Activated CD4-positive, alpha-beta T cell treated with anti-CD3 and anti-CD28 coated beads, Interleukin-2, amount 10 ng/mL, durations not matched to agents 24 days and 14 days (primary cell): ENCODE measurements at regions not wholly inside any gene's neighbourhood (a gene's known extent, or its start where the extent isn't known, plus 50 kb on each side); places are given as distances from the start of the nearest gene placed in this dataset.
"Not testable (repeated sequence)": the region's sequence is repeated elsewhere in the genome, so short reads cannot be mapped to it uniquely, and the experiment has no call there.

ENCODE experiments used
- DNase-seq: peaks from one replicate; pipeline ENCODE4 v3.0.0; 2022
- H3K27ac Mint-ChIP-seq: one replicate; pipeline ENCODE4 v1.8.0; 2022; ENCODE audit warnings: mild to moderate bottlenecking, mixed read lengths
- H3K27me3 Mint-ChIP-seq: one replicate; pipeline ENCODE4 v1.8.0; 2022; ENCODE audit warnings: mixed read lengths
- H3K36me3 Mint-ChIP-seq: one replicate; pipeline ENCODE4 v1.8.0; 2022; ENCODE audit warnings: low read depth, mild to moderate bottlenecking, mixed read lengths
- H3K4me1 Mint-ChIP-seq: one replicate; pipeline ENCODE4 v1.8.0; 2021; ENCODE audit warnings: mixed read lengths
- H3K4me3 Mint-ChIP-seq: one replicate; pipeline ENCODE4 v1.8.0; 2022; ENCODE audit warnings: mild to moderate bottlenecking, moderate library complexity, mixed read lengths
- H3K9me3 Mint-ChIP-seq: one replicate; pipeline ENCODE4 v1.8.0; 2021; ENCODE audit warnings: mixed read lengths
- intact Hi-C: fragments of 100-400 bp; cut with micrococcal nuclease; formaldehyde crosslinking; loops from one replicate; pipeline ENCODE4 v1.15.1; 2023

GRCh38 chr2:195537811-195538210, 119.2 kb upstream of the SLC39A10 start:
- H3K36me3 Mint-ChIP-seq: peaks cover 26% of the 10 kb centered on the region
- peaks cover 14% of the 10 kb centered on the region for H3K9me3 Mint-ChIP-seq
- peak overlapping the region; percentile 18 for H3K4me3 Mint-ChIP-seq
- H3K27ac Mint-ChIP-seq: peak overlapping the region; percentile 99
- intact Hi-C loops: loop anchor here (5.0 to 10.0 kb wide), 4 partner anchors 529 to 1387 kb away; partner anchors contain the start of genes DNAH7 and PGAP1
- peaks cover 80% of the 10 kb centered on the region for H3K4me1 Mint-ChIP-seq
- H3K27me3 Mint-ChIP-seq: no peaks in the 10 kb centered on the region
- no peak for DNase-seq

DNA sequence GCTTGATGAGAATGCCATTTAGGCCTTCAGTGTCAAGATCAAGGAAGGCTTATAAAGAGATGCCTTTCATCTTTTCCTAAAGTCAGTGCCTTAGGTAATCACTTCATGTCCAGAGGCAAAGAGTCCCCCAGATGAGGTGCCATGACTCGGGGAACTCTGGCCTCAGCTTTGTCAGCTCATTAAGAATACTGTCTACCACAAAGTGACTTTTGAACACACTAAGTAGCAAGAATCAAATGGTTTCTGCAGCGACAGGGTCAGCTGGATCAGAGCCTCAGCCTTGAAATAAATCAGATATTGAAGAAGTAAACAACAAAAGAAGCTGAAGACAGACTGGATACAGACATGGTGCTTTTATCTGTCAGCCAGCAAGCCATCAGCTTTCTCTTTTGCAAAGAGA, 120.1 kb upstream of the SLC39A10 start:
- H3K27me3 Mint-ChIP-seq: no peaks in the 10 kb centered on the region
- H3K36me3 Mint-ChIP-seq: peaks cover 21% of the 10 kb centered on the region
- DNase-seq: peak; percentile 68
- peaks cover 12% of the 10 kb centered on the region for H3K9me3 Mint-ChIP-seq
- peaks cover 77% of the 10 kb centered on the region for H3K4me1 Mint-ChIP-seq
- H3K27ac Mint-ChIP-seq: peak overlapping the region; percentile 99
- H3K4me3 Mint-ChIP-seq: peak overlapping the region; percentile 87
- intact Hi-C loops: loop anchor here (1.0 to 10.0 kb wide), 6 partner anchors 7 to 1388 kb away; partner anchors contain the start of genes DNAH7 and PGAP1

DNA sequence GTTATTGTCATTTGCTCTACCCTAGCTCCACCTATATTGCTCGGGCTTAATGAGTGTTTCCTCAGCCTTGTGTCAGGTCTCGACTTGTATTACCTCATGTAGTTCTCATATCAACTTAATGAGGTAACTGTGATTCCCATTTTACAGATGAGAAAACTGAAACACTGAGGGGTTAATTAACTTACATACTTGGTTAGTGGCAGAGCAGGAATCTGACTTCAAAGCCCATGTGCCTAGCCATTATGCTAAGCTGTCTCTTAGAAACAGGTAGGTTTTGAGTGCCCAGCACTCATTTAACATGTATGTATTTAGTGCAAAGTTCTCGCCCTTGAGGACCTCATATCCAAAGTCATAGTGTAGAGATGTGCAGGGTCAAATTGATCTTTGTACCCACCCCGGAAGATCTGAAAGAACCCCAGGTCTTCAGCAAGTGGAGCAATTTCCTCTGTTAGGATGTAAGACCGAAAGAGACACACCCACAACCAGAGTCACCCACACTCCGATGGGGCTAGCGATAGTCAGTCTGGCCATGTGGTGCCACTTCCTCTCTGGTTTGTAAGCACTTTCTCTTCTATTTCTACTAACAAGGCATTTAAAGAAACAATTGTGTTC, 121.0 kb upstream of the SLC39A10 start:
- peak; percentile 94 for DNase-seq
- no peaks in the 10 kb centered on the region for H3K27me3 Mint-ChIP-seq
- peaks cover 18% of the 10 kb centered on the region for H3K36me3 Mint-ChIP-seq
- H3K9me3 Mint-ChIP-seq: peaks cover 10% of the 10 kb centered on the region
- peak overlapping the region; percentile 99 for H3K27ac Mint-ChIP-seq
- peaks cover 80% of the 10 kb centered on the region for H3K4me1 Mint-ChIP-seq
- intact Hi-C loops: loop anchor here (1.0 to 10.0 kb wide), 7 partner anchors 8 to 1389 kb away; partner anchors contain the start of genes DNAH7 and PGAP1
- H3K4me3 Mint-ChIP-seq: peak overlapping the region; percentile 87

DNA sequence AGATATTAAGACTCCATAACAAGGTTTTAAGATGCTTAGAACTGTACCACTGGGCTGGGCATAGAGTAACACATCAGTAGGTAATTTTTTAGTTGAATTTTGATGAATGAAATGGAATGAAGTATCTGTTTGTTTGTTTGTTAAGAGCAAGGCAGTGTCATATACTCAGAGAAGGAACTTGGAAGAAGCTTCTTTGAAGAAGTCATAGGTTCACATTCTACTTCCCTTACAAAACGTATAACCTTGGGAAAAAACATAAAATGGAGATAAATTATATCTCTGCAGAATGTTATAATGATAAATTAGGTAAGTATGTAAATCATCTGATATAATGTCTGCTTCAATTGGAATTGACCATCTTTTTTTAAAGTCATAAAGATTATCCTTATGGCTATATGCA, 122.1 kb upstream of the SLC39A10 start:
- Mint-ChIP-seq H3K36me3 (peaks cover 21% of the 10 kb centered on the region), H3K4me1 (peaks cover 80% of the 10 kb centered on the region), H3K27ac (peak overlapping the region; percentile 99), H3K27me3 (no peaks in the 10 kb centered on the region), H3K4me3 (peak overlapping the region; percentile 87), H3K9me3 (peaks cover 14% of the 10 kb centered on the region)
- no peak for DNase-seq
- intact Hi-C loops: loop anchor here (1.0 to 10.0 kb wide), 11 partner anchors 24 to 1390 kb away; partner anchors contain the start of genes DNAH7, PGAP1 and SLC39A10

DNA sequence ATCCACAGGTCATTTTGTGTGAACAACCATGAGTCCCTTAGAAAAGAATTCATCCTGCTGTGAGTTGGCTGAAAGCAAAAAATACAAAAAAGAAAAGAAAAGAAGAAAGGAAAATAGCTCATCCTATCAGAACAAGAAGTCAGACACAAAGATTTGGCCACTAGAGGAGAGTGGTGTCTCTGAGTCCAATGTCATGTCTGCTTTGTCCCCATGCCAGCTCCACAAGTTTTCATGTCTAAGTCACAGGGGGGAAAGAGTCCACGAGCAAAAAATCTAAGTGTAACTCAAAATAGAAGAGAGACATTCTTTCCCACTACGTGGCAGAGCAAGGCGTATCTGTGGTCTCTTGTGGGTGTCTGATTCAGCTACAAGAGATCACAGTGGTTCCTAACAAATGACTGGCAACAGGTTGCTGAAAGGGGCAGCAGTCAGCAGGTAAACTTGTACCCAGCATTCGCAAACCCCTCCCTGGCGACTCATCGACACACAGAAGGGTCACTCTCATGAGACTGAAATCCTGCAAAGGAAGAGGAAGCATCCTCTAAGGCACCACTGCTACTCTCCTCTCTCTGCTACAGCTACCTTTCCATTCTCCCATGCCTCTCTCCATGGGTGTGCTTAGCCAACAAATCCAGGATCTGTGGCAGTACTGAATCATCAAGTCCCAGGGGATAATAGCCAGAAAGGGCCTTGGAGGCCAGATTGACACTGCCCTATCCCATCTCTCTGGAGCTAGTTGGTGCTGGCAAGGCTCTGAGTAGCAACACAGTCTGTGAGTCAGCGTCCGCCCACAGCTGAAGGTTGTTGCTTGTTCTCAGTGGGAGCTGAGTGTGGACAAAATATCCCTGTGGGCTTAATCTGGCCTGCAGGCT, 123.0 kb upstream of the SLC39A10 start:
- Mint-ChIP-seq H3K4me1 (peaks cover 72% of the 10 kb centered on the region), H3K27me3 (no peaks in the 10 kb centered on the region)
- intact Hi-C loops: loop anchor here (1.0 to 10.0 kb wide), 9 partner anchors 25 to 1391 kb away; partner anchors contain the start of genes PGAP1 and SLC39A10

DNA sequence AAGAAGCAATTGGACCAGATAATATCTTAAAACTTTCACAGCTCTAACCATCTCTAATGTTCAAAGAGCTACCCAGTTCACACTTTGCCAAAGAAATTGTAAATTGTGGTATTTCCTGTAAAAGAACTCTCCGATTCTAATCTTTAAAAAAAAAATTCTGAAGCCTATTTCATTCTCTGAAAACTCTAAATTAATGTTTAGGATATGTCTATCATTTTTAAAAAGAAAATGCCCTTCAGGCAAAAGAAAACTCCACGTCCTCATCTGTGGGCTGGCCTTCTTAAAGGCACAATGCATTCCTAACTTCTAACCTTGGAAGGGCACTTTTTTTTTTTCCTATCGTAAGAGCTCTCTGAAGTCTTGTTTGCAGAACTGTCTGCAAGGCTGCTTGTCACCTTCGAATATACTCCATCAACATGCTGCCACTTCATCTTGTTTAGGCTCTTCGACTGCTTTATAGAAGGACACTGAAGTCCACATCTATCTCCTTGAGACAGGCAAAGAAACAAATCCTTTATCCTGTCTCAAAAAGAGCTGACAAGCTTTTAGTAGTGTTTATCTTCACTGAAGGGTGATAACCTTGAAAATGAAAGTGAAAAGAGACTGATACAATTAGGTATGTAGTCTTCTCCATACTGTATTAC, 124.3 kb upstream of the SLC39A10 start:
- Mint-ChIP-seq H3K4me1 (peaks cover 60% of the 10 kb centered on the region), H3K36me3 (peaks cover 20% of the 10 kb centered on the region), H3K9me3 (peaks cover 11% of the 10 kb centered on the region), H3K27ac (peak overlapping the region; percentile 96), H3K27me3 (no peaks in the 10 kb centered on the region), H3K4me3 (peak overlapping the region; percentile 87)
- intact Hi-C loops: loop anchor here (5.0 to 10.0 kb wide), 5 partner anchors 45 to 1392 kb away; partner anchors contain the start of gene PGAP1
- peak; percentile 83 for DNase-seq

More for the DNA sequence above, 123.0 kb upstream of the SLC39A10 start:
- peaks cover 14% of the 10 kb centered on the region for H3K9me3 Mint-ChIP-seq
- DNase-seq: peak; percentile 89
- peak overlapping the region; percentile 99 for H3K27ac Mint-ChIP-seq
- peaks cover 25% of the 10 kb centered on the region for H3K36me3 Mint-ChIP-seq
- peak overlapping the region; percentile 87 for H3K4me3 Mint-ChIP-seq

GRCh38 chr2:195532255-195532627, 124.8 kb upstream of the SLC39A10 start:
- intact Hi-C loops: loop anchor here (5.0 to 10.0 kb wide), 5 partner anchors 45 to 1393 kb away; partner anchors contain the start of gene PGAP1
- peaks cover 11% of the 10 kb centered on the region for H3K9me3 Mint-ChIP-seq
- peaks cover 55% of the 10 kb centered on the region for H3K4me1 Mint-ChIP-seq
- DNase-seq: no peak
- peak overlapping the region; percentile 96 for H3K27ac Mint-ChIP-seq
- peaks cover 23% of the 10 kb centered on the region for H3K36me3 Mint-ChIP-seq
- peak overlapping the region; percentile 87 for H3K4me3 Mint-ChIP-seq
- H3K27me3 Mint-ChIP-seq: no peaks in the 10 kb centered on the region

DNA sequence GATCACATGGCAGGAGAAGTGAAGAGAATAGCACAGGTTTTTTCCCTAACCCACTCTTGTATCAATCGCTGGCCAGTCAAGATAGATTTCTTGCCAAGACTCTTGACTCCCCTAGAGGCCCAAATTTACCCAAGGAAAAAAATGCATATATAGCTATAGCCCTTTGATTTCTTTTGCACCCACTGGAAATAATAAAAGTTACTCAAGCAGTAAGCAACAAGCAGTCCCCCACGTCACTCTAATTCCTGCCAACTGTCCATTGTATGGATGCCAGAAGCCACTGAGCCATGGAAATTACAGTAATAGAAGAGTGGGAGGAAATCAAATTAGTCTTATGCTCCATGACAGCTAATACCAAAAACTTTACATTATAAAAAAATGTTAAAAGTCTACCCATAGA, 125.3 kb upstream of the SLC39A10 start:
- intact Hi-C loops: loop anchor here (5.0 to 10.0 kb wide), 5 partner anchors 46 to 1393 kb away; partner anchors contain the start of gene PGAP1
- Mint-ChIP-seq H3K27me3 (no peaks in the 10 kb centered on the region), H3K4me1 (peaks cover 50% of the 10 kb centered on the region), H3K9me3 (peaks cover 11% of the 10 kb centered on the region), H3K4me3 (peak overlapping the region; percentile 87), H3K27ac (peak overlapping the region; percentile 96), H3K36me3 (peaks cover 23% of the 10 kb centered on the region)
- no peak for DNase-seq

DNA sequence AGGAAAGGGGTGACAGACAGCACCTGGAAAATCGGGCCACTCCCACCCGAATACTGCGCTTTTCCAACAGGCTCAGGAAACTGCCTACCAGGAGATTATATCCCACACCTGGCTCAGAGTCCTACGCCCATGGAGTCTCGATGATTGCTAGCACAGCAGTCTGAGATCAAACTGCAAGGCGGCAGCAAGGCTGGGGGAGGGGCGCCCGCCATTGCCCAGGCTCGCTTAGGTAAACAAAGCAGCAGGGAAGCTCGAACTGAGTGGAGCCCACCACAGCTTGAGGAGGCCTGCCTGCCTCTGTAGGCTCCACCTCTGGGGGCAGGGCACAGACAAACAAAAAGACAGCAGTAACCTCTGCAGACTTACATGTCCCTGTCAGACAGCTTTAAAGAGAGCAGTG, 133.8 kb upstream of the SLC39A10 start:
- peaks cover 18% of the 10 kb centered on the region for H3K4me1 Mint-ChIP-seq
- H3K4me3 Mint-ChIP-seq: peak overlapping the region; percentile 62
- intact Hi-C loops, H3K9me3 Mint-ChIP-seq, H3K27me3 Mint-ChIP-seq: not testable (repeated sequence)
- peak; percentile 55 for DNase-seq
- peaks cover 24% of the 10 kb centered on the region for H3K36me3 Mint-ChIP-seq
- peak overlapping the region; percentile 72 for H3K27ac Mint-ChIP-seq

- intact Hi-C loops: no loop called here
- Mint-ChIP-seq H3K4me1 (peaks cover 18% of the 10 kb centered on the region), H3K36me3 (peaks cover 24% of the 10 kb centered on the region), H3K27me3 (no peaks in the 10 kb centered on the region), H3K4me3 (no peak overlapping the region), H3K9me3 (peaks cover 10% of the 10 kb centered on the region), H3K27ac (no peak overlapping the region)
- no peak for DNase-seq
These were observed 135.4 kb upstream of the SLC39A10 start for GRCh38 chr2:195521589-195521988.

- no peak for DNase-seq
- Mint-ChIP-seq H3K4me3 (no peak overlapping the region), H3K36me3 (peaks cover 22% of the 10 kb centered on the region), H3K4me1 (peaks cover 17% of the 10 kb centered on the region), H3K27ac (no peak overlapping the region), H3K9me3 (peaks cover 10% of the 10 kb centered on the region), H3K27me3 (no peaks in the 10 kb centered on the region)
- intact Hi-C loops: no loop called here
These were observed 136.3 kb upstream of the SLC39A10 start for GRCh38 chr2:195520671-195521155.

- H3K4me1 Mint-ChIP-seq: peaks cover 2% of the 10 kb centered on the region
- H3K27me3 Mint-ChIP-seq: no peaks in the 10 kb centered on the region
- no peak overlapping the region for H3K4me3 Mint-ChIP-seq
- peaks cover 17% of the 10 kb centered on the region for H3K36me3 Mint-ChIP-seq
- no peak overlapping the region for H3K27ac Mint-ChIP-seq
- DNase-seq: no peak
- peaks cover 10% of the 10 kb centered on the region for H3K9me3 Mint-ChIP-seq
- intact Hi-C loops: no loop called here
These were observed 141.5 kb upstream of the SLC39A10 start for GRCh38 chr2:195515551-195515950.

DNA sequence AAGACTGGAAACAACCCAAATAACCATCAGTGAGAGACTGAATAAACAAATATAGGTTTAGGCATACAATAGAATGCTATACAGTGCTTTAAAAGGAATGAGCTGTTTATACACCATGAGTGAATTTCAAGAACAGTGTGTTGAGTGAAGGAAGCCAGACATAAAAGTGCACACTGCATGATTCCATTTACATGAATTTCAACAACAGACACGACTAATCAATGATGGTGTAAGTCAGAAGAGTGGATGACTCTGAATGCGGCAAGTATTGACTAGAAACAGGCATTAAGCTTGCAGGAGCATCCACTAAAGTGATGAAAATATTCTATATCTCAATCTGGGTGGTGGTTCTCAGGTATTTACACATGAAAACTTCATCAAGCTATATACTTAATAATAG, 142.7 kb upstream of the SLC39A10 start:
- no peak overlapping the region for H3K27ac Mint-ChIP-seq
- intact Hi-C loops: no loop called here

More for the DNA sequence above, 142.7 kb upstream of the SLC39A10 start:
- Mint-ChIP-seq H3K4me1 (peaks cover 6% of the 10 kb centered on the region), H3K36me3 (peaks cover 21% of the 10 kb centered on the region), H3K9me3 (peaks cover 18% of the 10 kb centered on the region), H3K27me3 (no peaks in the 10 kb centered on the region), H3K4me3 (no peak overlapping the region)
- no peak for DNase-seq
